ENCODE measurements at regions not wholly inside any gene's neighbourhood (a gene's known extent, or its start where the extent isn't known, plus 50 kb on each side); places are given as distances from the start of the nearest gene placed in this dataset.
"Not testable (repeated sequence)": the region's sequence is repeated elsewhere in the genome, so short reads cannot be mapped to it uniquely, and the experiment has no call there.

GRCh38 chr6:74343321-74343720 is 647.3 kb downstream of the CD109 start:
- H3K9me3 ChIP-seq (ENCODE audit: control insufficient read depth in 2 of 3, low read length in 3 of 3); H3K9me3 Mint-ChIP-seq; POLR2A ChIA-PET; H3K4me3 Mint-ChIP-seq; ATAC-seq; H3K27ac Mint-ChIP-seq; H3K27me3 ChIP-seq (ENCODE audit: control insufficient read depth in 2 of 2, insufficient read depth in 2 of 2, low read length in 2 of 2); H3K36me3 ChIP-seq (ENCODE audit: control insufficient read depth in 2 of 3, insufficient read depth in 3 of 3, low read length in 3 of 3); H3K4me1 ChIP-seq (ENCODE audit: control insufficient read depth in 2 of 2, insufficient read depth in 2 of 2, low read length in 2 of 2); H3K4me1 Mint-ChIP-seq; DNase-seq; H3K36me3 Mint-ChIP-seq; H3K27me3 Mint-ChIP-seq; H3K27ac ChIP-seq (ENCODE audit: low read depth, low read length); H3K4me3 ChIP-seq (ENCODE audit: low read length): not testable (repeated sequence)
- intact Hi-C loops (cut with micrococcal nuclease) = loop anchor here in 1 of 2 donors (10.0 kb wide), 1 partner anchor 861 kb away; the partner anchor contains the start of gene COL12A1
- CTCF ChIA-PET = interaction anchor here (0.8 kb wide), 1 partner anchor 205 kb away, joined by 3 read pairs; no protein-coding TSS in a partner anchor

- DNase-seq (no peak), ATAC-seq (no peak)
- Histone ChIP-seq H3K4me1 (ENCODE audit: control insufficient read depth in 2 of 2, insufficient read depth in 2 of 2, low read length in 2 of 2) (no peaks in the 10 kb centered on the region), H3K27me3 (ENCODE audit: control insufficient read depth in 2 of 2, insufficient read depth in 2 of 2, low read length in 2 of 2) (no peaks in the 10 kb centered on the region), H3K27ac (ENCODE audit: low read depth, low read length) (no peak overlapping the region), H3K9me3 (ENCODE audit: control insufficient read depth in 2 of 3, low read length in 3 of 3) (no peaks in the 10 kb centered on the region), H3K4me3 (ENCODE audit: low read length) (no peak overlapping the region), H3K36me3 (ENCODE audit: control insufficient read depth in 2 of 3, insufficient read depth in 3 of 3, low read length in 3 of 3) (no peaks in the 10 kb centered on the region)
- H3K4me3 Mint-ChIP-seq = no peak overlapping the region
- H3K27ac Mint-ChIP-seq = no peak overlapping the region
- no peaks in the 10 kb centered on the region for H3K36me3 Mint-ChIP-seq
- CTCF ChIA-PET = no interaction called here
- no peaks in the 10 kb centered on the region for H3K27me3 Mint-ChIP-seq
- no peaks in the 10 kb centered on the region for H3K4me1 Mint-ChIP-seq
- intact Hi-C loops (cut with micrococcal nuclease) = no loop called here
- H3K9me3 Mint-ChIP-seq = peaks cover 0 to 11% (median 2%) of the 10 kb centered on the region in 11 donors
- POLR2A ChIA-PET = no interaction called here
Measured at GRCh38 chr6:74334722-74335121, 638.7 kb downstream of the CD109 start.

DNA sequence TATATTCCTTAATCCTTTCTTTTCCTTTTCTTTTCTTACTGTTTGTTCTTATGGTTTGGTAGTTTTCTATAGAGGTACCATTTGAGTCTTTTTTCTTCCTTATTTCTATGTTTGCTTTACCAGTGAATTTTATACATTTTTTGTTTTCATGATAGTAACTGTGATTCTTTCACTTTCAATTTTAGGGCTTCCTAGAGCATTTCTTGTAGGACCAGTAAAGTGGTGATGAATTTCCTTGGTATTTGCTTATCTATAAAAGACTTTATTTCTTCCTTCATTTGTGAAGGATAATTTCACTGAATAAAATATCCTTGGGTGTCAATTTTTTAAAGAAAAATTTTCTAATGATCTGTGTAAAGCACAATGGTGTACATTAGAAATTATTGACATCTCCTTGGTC is 637.4 kb downstream of the CD109 start:
- Histone ChIP-seq H3K36me3 (ENCODE audit: control insufficient read depth in 2 of 3, insufficient read depth in 3 of 3, low read length in 3 of 3) (no peaks in the 10 kb centered on the region), H3K9me3 (ENCODE audit: control insufficient read depth in 2 of 3, low read length in 3 of 3) (no peaks in the 10 kb centered on the region), H3K4me3 (ENCODE audit: low read length) (no peak overlapping the region), H3K27ac (ENCODE audit: low read depth, low read length) (no peak overlapping the region), H3K4me1 (ENCODE audit: control insufficient read depth in 2 of 2, insufficient read depth in 2 of 2, low read length in 2 of 2) (no peaks in the 10 kb centered on the region), H3K27me3 (ENCODE audit: control insufficient read depth in 2 of 2, insufficient read depth in 2 of 2, low read length in 2 of 2) (no peaks in the 10 kb centered on the region)
- Mint-ChIP-seq H3K4me3 (peak overlapping the region in 1 of 10 donors; percentile 15), H3K27me3 (no peaks in the 10 kb centered on the region), H3K9me3 (peaks cover 0 to 18% (median 2%) of the 10 kb centered on the region in 11 donors), H3K4me1 (no peaks in the 10 kb centered on the region), H3K27ac (no peak overlapping the region), H3K36me3 (no peaks in the 10 kb centered on the region)
- DNase-seq (no peak), ATAC-seq (no peak)
- POLR2A ChIA-PET = no interaction called here
- CTCF ChIA-PET = no interaction called here
- intact Hi-C loops (cut with micrococcal nuclease) = no loop called here

GRCh38 chr6:74320715-74321114 is 624.7 kb downstream of the CD109 start:
- Histone ChIP-seq H3K27me3 (ENCODE audit: control insufficient read depth in 2 of 2, insufficient read depth in 2 of 2, low read length in 2 of 2) (no peaks in the 10 kb centered on the region), H3K36me3 (ENCODE audit: control insufficient read depth in 2 of 3, insufficient read depth in 3 of 3, low read length in 3 of 3) (no peaks in the 10 kb centered on the region), H3K4me1 (ENCODE audit: control insufficient read depth in 2 of 2, insufficient read depth in 2 of 2, low read length in 2 of 2) (no peaks in the 10 kb centered on the region), H3K9me3 (ENCODE audit: control insufficient read depth in 2 of 3, low read length in 3 of 3) (no peaks in the 10 kb centered on the region), H3K4me3 (ENCODE audit: low read length) (no peak overlapping the region), H3K27ac (ENCODE audit: low read depth, low read length) (no peak overlapping the region)
- Mint-ChIP-seq H3K27me3 (no peaks in the 10 kb centered on the region), H3K27ac (no peak overlapping the region), H3K4me3 (no peak overlapping the region), H3K9me3 (peaks cover 0 to 15% (median 4%) of the 10 kb centered on the region in 11 donors), H3K36me3 (no peaks in the 10 kb centered on the region), H3K4me1 (no peaks in the 10 kb centered on the region)
- POLR2A ChIA-PET = no interaction called here
- intact Hi-C loops (cut with micrococcal nuclease) = no loop called here
- no peak for ATAC-seq
- DNase-seq = no peak
- CTCF ChIA-PET = no interaction called here

- H3K27ac ChIP-seq (ENCODE audit: low read depth, low read length) = no peak overlapping the region
- H3K9me3 ChIP-seq (ENCODE audit: control insufficient read depth in 2 of 3, low read length in 3 of 3) = no peaks in the 10 kb centered on the region
- ATAC-seq (no peak), DNase-seq (no peak)
- intact Hi-C loops (cut with micrococcal nuclease) = no loop called here
- H3K4me1 Mint-ChIP-seq = no peaks in the 10 kb centered on the region
- no peak overlapping the region for H3K4me3 Mint-ChIP-seq
- no peak overlapping the region for H3K4me3 ChIP-seq (ENCODE audit: low read length)
- H3K9me3 Mint-ChIP-seq = peaks cover 0 to 15% (median 4%) of the 10 kb centered on the region in 11 donors
- no peaks in the 10 kb centered on the region for H3K27me3 ChIP-seq (ENCODE audit: control insufficient read depth in 2 of 2, insufficient read depth in 2 of 2, low read length in 2 of 2)
- H3K36me3 ChIP-seq (ENCODE audit: control insufficient read depth in 2 of 3, insufficient read depth in 3 of 3, low read length in 3 of 3) = no peaks in the 10 kb centered on the region
- POLR2A ChIA-PET = no interaction called here
- H3K27me3 Mint-ChIP-seq = no peaks in the 10 kb centered on the region
- CTCF ChIA-PET = no interaction called here
- H3K4me1 ChIP-seq (ENCODE audit: control insufficient read depth in 2 of 2, insufficient read depth in 2 of 2, low read length in 2 of 2) = no peaks in the 10 kb centered on the region
- H3K27ac Mint-ChIP-seq = no peak overlapping the region
- H3K36me3 Mint-ChIP-seq = no peaks in the 10 kb centered on the region
Measured at GRCh38 chr6:74320074-74320473, 624.1 kb downstream of the CD109 start.

DNA sequence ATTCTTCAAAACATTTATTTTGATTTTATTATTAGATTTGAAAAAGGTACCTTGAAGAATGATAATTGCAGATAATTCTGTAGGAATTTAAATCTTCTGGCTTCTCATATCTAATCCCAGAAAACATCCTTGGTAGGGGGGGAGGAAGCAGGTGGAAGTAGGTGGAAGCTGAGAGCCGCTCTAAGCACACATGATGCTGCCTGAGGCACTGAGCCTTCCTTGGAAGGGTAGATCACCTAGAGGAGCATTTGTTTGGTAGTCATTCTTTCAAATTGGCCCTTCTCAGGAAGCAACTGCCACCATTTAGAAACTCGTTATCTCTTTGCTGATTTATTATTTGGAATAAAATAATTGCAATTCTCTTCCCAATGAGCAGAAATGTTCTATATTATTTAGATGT is 623.3 kb downstream of the CD109 start:
- Mint-ChIP-seq H3K9me3 (peaks cover 0 to 16% (median 4%) of the 10 kb centered on the region in 11 donors), H3K27ac (no peak overlapping the region), H3K4me1 (no peaks in the 10 kb centered on the region), H3K36me3 (no peaks in the 10 kb centered on the region), H3K4me3 (no peak overlapping the region), H3K27me3 (no peaks in the 10 kb centered on the region)
- no peaks in the 10 kb centered on the region for H3K4me1 ChIP-seq (ENCODE audit: control insufficient read depth in 2 of 2, insufficient read depth in 2 of 2, low read length in 2 of 2)
- no peaks in the 10 kb centered on the region for H3K9me3 ChIP-seq (ENCODE audit: control insufficient read depth in 2 of 3, low read length in 3 of 3)
- no peaks in the 10 kb centered on the region for H3K36me3 ChIP-seq (ENCODE audit: control insufficient read depth in 2 of 3, insufficient read depth in 3 of 3, low read length in 3 of 3)
- no peak for DNase-seq
- ChIA-PET CTCF (no interaction called here), POLR2A (no interaction called here)
- intact Hi-C loops (cut with micrococcal nuclease) = no loop called here
- no peak overlapping the region for H3K27ac ChIP-seq (ENCODE audit: low read depth, low read length)
- H3K4me3 ChIP-seq (ENCODE audit: low read length) = no peak overlapping the region
- ATAC-seq = no peak
- H3K27me3 ChIP-seq (ENCODE audit: control insufficient read depth in 2 of 2, insufficient read depth in 2 of 2, low read length in 2 of 2) = no peaks in the 10 kb centered on the region

- ChIA-PET POLR2A (no interaction called here), CTCF (no interaction called here)
- Mint-ChIP-seq H3K4me3 (no peak overlapping the region), H3K27me3 (no peaks in the 10 kb centered on the region), H3K9me3 (peaks cover 0 to 16% (median 3%) of the 10 kb centered on the region in 11 donors), H3K36me3 (no peaks in the 10 kb centered on the region), H3K4me1 (no peaks in the 10 kb centered on the region), H3K27ac (no peak overlapping the region)
- Histone ChIP-seq H3K27me3 (ENCODE audit: control insufficient read depth in 2 of 2, insufficient read depth in 2 of 2, low read length in 2 of 2) (no peaks in the 10 kb centered on the region), H3K36me3 (ENCODE audit: control insufficient read depth in 2 of 3, insufficient read depth in 3 of 3, low read length in 3 of 3) (no peaks in the 10 kb centered on the region), H3K9me3 (ENCODE audit: control insufficient read depth in 2 of 3, low read length in 3 of 3) (no peaks in the 10 kb centered on the region), H3K27ac (ENCODE audit: low read depth, low read length) (no peak overlapping the region), H3K4me1 (ENCODE audit: control insufficient read depth in 2 of 2, insufficient read depth in 2 of 2, low read length in 2 of 2) (no peaks in the 10 kb centered on the region), H3K4me3 (ENCODE audit: low read length) (no peak overlapping the region)
- no peak for ATAC-seq
- no peak for DNase-seq
- intact Hi-C loops (cut with micrococcal nuclease) = no loop called here
Measured at GRCh38 chr6:74318738-74319137, 622.7 kb downstream of the CD109 start.

Measured in naive thymus-derived CD4-positive, alpha-beta T cell (primary cell).